ENCODE measurements at regions not wholly inside any gene's neighbourhood (a gene's known extent, or its start where the extent isn't known, plus 50 kb on each side); places are given as distances from the start of the nearest gene placed in this dataset.

DNA sequence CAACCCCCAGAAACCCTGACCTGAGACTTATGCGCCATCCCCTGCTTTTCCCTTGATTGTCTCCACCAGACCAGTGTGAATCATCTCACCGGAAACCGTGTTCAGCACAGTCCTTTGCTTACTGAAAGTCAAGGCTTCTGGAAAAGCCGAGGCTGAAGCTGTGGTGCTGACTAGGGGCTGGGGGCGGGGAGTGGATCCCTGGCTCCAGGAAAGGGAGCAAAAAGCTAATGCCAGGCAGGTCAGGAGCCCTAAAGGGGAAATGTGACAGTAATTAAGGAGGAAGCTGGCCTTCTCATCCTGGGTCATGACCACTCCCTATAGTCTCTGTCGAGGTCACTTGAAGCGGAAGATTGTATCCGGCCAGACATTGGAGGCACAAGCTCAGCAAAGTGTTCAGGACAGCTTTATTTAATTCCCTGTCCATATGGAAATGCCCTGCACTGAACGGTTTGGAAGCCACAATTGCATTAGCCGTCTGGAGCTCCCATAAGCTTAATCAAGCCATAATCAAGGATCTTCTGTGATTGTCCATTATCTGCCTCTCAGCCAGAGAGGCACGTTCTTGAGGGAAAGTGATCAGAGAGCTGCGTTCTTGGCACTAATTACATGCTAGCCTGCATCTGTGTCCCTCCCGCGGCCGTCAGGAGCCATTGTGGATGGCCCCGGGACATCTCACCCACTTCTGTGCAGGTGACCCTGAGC lies 403.6 kb downstream of the RRAGC start:
- Histone ChIP-seq H3K9ac (replicated peaks; ENCODE audit: extremely low read depth, insufficient read depth, low read length) (no peak overlapping the region), H3K79me2 (ENCODE audit: control insufficient read depth, insufficient read depth, low read length) (no peaks in the 10 kb centered on the region), H3K4me1 (ENCODE audit: control insufficient read depth, extremely low read depth, insufficient read depth, low read length) (peaks cover 8% of the 10 kb centered on the region), H3K4me2 (ENCODE audit: insufficient read depth, low read length) (peak overlapping the region; percentile 33), H2AFZ (ENCODE audit: low read depth, low read length) (no peak overlapping the region), H3K27ac (ENCODE audit: insufficient read depth, low read depth, low read length) (no peak overlapping the region), H3K4me3 (replicated peaks in 1 of 3; ENCODE audit: insufficient read depth in 1 of 3, low read depth in 1 of 3, low read length in 3 of 3) (no peak overlapping the region), H3K9me3 (replicated peaks; ENCODE audit: control insufficient read depth, insufficient read depth, low read length) (no peaks in the 10 kb centered on the region), H3K36me3 (ENCODE audit: control insufficient read depth in 2 of 2, extremely low read depth in 1 of 2, insufficient read depth in 2 of 2, low read length in 2 of 2) (no peaks in the 10 kb centered on the region), H4K20me1 (replicated peaks; ENCODE audit: control insufficient read depth, extremely low read depth, insufficient read depth, low read length) (no peaks in the 10 kb centered on the region), H3K27me3 (ENCODE audit: control insufficient read depth in 2 of 2, insufficient read depth in 2 of 2, low read length in 2 of 2) (no peaks in the 10 kb centered on the region), H3K9me1 (replicated peaks; ENCODE audit: control insufficient read depth, extremely low read depth, insufficient read depth, low read length) (no peaks in the 10 kb centered on the region)
- intact Hi-C loops (cut with micrococcal nuclease): no loop called here
- ChIA-PET CTCF (no interaction called here), POLR2A (interaction anchor here (1.1 kb wide), 1 partner anchor 26 kb away, joined by 3 read pairs; no protein-coding TSS in a partner anchor)
- dilution Hi-C loops (cut with MboI; ENCODE audit: extremely low pct_ligation_motif_present, low sequenced_read_pairs): no loop called here
- peak; percentile 41 for DNase-seq (ENCODE audit: low read depth, low spot score)
- BruUV-seq (replicated peaks): no TSS peak
- TF ChIP-seq FOS (IDR thresholded peaks at IDR 0.05; ENCODE audit: borderline replicate concordance, insufficient read depth, low read length) (peak; percentile 31), JUN (IDR thresholded peaks at IDR 0.05; ENCODE audit: borderline replicate concordance, insufficient read depth, insufficient read length, low read depth) (no peak)
- FAIRE-seq: peak; percentile 77

DNA sequence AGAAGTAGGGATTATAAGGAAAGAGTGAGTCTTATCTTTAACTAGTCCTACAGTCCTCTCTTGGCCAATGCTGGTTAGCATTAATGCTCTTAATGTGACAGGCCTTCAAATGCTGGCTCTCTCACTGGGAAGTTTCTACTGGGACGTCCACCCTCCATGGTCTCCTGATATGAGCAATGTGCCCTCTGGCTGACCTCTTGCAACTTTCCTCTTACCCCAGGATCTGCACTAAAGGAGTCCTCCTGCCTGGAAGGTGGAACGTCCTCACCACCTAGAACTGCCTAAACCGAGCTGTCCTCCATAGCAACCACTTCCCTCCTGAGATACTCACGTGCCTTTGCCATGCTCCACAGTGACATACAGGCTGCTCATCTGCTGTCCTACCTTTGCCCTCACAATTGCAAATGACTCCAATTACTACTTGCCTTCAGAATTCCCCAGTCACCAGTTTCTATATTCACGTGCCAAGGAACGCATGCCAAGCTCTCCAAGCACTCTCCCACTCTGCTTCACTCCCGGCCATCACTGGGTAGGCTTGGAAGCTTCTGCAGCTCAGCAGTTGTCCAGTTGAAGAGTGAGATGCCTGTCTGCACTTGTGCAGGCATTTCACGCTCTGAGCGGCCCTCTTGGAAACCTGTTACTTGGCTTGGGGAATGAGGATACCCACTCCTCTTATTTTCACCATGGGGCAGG lies 404.7 kb downstream of the RRAGC start:
- H3K27ac ChIP-seq (ENCODE audit: insufficient read depth, low read depth, low read length): no peak overlapping the region
- H3K4me2 ChIP-seq (ENCODE audit: insufficient read depth, low read length): no peak overlapping the region
- TF ChIP-seq POLR2A (IDR thresholded peaks at IDR 0.05; ENCODE audit: low read depth, low read length) (no peak), MYC (IDR thresholded peaks at IDR 0.05; ENCODE audit: low read depth, low read length) (no peak), POLR2AphosphoS5 (IDR thresholded peaks at IDR 0.05; ENCODE audit: insufficient read depth, low read depth, low read length) (no peak), GATA2 (IDR thresholded peaks at IDR 0.05; ENCODE audit: insufficient read depth, insufficient read length, low read depth, low read length) (no peak), FOS (IDR thresholded peaks at IDR 0.05; ENCODE audit: borderline replicate concordance, insufficient read depth, low read length) (no peak), EZH2 (IDR thresholded peaks at IDR 0.05; ENCODE audit: borderline replicate concordance, low read depth, low read length, severe bottlenecking) (no peak), JUN (IDR thresholded peaks at IDR 0.05; ENCODE audit: borderline replicate concordance, insufficient read depth, insufficient read length, low read depth) (no peak)
- TF ChIP-seq, protein P1, sequence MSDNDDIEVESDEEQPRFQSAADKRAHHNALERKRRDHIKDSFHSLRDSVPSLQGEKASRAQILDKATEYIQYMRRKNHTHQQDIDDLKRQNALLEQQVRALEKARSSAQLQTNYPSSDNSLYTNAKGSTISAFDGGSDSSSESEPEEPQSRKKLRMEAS (IDR thresholded peaks at IDR 0.05; ENCODE audit: insufficient read depth, insufficient read length): no peak
- TF ChIP-seq, protein P2, sequence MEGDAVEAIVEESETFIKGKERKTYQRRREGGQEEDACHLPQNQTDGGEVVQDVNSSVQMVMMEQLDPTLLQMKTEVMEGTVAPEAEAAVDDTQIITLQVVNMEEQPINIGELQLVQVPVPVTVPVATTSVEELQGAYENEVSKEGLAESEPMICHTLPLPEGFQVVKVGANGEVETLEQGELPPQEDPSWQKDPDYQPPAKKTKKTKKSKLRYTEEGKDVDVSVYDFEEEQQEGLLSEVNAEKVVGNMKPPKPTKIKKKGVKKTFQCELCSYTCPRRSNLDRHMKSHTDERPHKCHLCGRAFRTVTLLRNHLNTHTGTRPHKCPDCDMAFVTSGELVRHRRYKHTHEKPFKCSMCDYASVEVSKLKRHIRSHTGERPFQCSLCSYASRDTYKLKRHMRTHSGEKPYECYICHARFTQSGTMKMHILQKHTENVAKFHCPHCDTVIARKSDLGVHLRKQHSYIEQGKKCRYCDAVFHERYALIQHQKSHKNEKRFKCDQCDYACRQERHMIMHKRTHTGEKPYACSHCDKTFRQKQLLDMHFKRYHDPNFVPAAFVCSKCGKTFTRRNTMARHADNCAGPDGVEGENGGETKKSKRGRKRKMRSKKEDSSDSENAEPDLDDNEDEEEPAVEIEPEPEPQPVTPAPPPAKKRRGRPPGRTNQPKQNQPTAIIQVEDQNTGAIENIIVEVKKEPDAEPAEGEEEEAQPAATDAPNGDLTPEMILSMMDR (IDR thresholded peaks at IDR 0.05; ENCODE audit: extremely low read depth in 1 of 2, insufficient read depth in 1 of 2, low read depth in 1 of 2, low read length in 2 of 2): no peak
- CTCF ChIA-PET: no interaction called here
- H3K27me3 ChIP-seq (ENCODE audit: control insufficient read depth in 2 of 2, insufficient read depth in 2 of 2, low read length in 2 of 2): no peaks in the 10 kb centered on the region
- H3K79me2 ChIP-seq (ENCODE audit: control insufficient read depth, insufficient read depth, low read length): no peaks in the 10 kb centered on the region
- dilution Hi-C loops (cut with MboI; ENCODE audit: extremely low pct_ligation_motif_present, low sequenced_read_pairs): no loop called here
- H3K4me3 ChIP-seq (replicated peaks in 1 of 3; ENCODE audit: insufficient read depth in 1 of 3, low read depth in 1 of 3, low read length in 3 of 3): no peak overlapping the region
- H3K36me3 ChIP-seq (ENCODE audit: control insufficient read depth in 2 of 2, extremely low read depth in 1 of 2, insufficient read depth in 2 of 2, low read length in 2 of 2): no peaks in the 10 kb centered on the region
- no peak for FAIRE-seq
- H3K9me3 ChIP-seq (replicated peaks; ENCODE audit: control insufficient read depth, insufficient read depth, low read length): no peaks in the 10 kb centered on the region
- no peaks in the 10 kb centered on the region for H4K20me1 ChIP-seq (replicated peaks; ENCODE audit: control insufficient read depth, extremely low read depth, insufficient read depth, low read length)
- no peaks in the 10 kb centered on the region for H3K9me1 ChIP-seq (replicated peaks; ENCODE audit: control insufficient read depth, extremely low read depth, insufficient read depth, low read length)
- POLR2A ChIA-PET: no interaction called here
- H3K4me1 ChIP-seq (ENCODE audit: control insufficient read depth, extremely low read depth, insufficient read depth, low read length): peaks cover 8% of the 10 kb centered on the region
- no peak for DNase-seq (ENCODE audit: low read depth, low spot score)
- no peak overlapping the region for H2AFZ ChIP-seq (ENCODE audit: low read depth, low read length)
- BruUV-seq (replicated peaks): no TSS peak
- intact Hi-C loops (cut with micrococcal nuclease): no loop called here
- no peak overlapping the region for H3K9ac ChIP-seq (replicated peaks; ENCODE audit: extremely low read depth, insufficient read depth, low read length)
